ENCODE measurements at regions not wholly inside any gene's neighbourhood (a gene's known extent, or its start where the extent isn't known, plus 50 kb on each side); places are given as distances from the start of the nearest gene placed in this dataset.

GRCh38 chr10:123450956-123451605 is 215.1 kb upstream of the GPR26 start:
- no peak overlapping the region for H3K18ac ChIP-seq (ENCODE audit: insufficient read length, low read depth, low read length)
- H3K27ac Mint-ChIP-seq: no peak overlapping the region

More at GRCh38 chr10:123450956-123451605, 215.1 kb upstream of the GPR26 start:
- Histone ChIP-seq H2BK15ac (ENCODE audit: low read depth, low read length) (no peak overlapping the region), H3K14ac (ENCODE audit: insufficient read depth, low read length) (no peak overlapping the region), H3K9me3 (ENCODE audit: control insufficient read depth, low read depth, low read length) (no peaks in the 10 kb centered on the region), H4K20me1 (ENCODE audit: control insufficient read depth, insufficient read depth, insufficient read length) (no peaks in the 10 kb centered on the region), H3K27ac (ENCODE audit: insufficient read length, low read depth, low read length) (no peak overlapping the region), H3K4ac (ENCODE audit: low read depth, low read length) (no peak overlapping the region), H2AK5ac (ENCODE audit: insufficient read length, low read length) (no peak overlapping the region), H3T11ph (ENCODE audit: low read length) (no peak overlapping the region), H3K23me2 (ENCODE audit: insufficient read length, low read depth, low read length, poor library complexity, severe bottlenecking) (no peaks in the 10 kb centered on the region), H3K79me2 (ENCODE audit: insufficient read depth, low read length) (no peaks in the 10 kb centered on the region), H3K27me3 (ENCODE audit: insufficient read depth, low read length) (no peaks in the 10 kb centered on the region), H3K4me1 (ENCODE audit: insufficient read depth, low read length) (no peaks in the 10 kb centered on the region), H3K23ac (ENCODE audit: insufficient read length, low read depth, low read length) (no peak overlapping the region), H3K56ac (ENCODE audit: insufficient read length, low read depth, low read length) (no peak overlapping the region), H3K9ac (ENCODE audit: extremely low read depth, insufficient read length, low read length) (no peak overlapping the region), H3K4me2 (ENCODE audit: insufficient read depth, insufficient read length, low read length) (no peak overlapping the region), H4K8ac (replicated peaks; ENCODE audit: insufficient read length, low read depth, low read length) (no peak overlapping the region), H2BK12ac (ENCODE audit: insufficient read length, low read depth, low read length) (no peak overlapping the region), H2BK120ac (ENCODE audit: low read depth, low read length, poor library complexity, severe bottlenecking) (no peak overlapping the region), H2AFZ (ENCODE audit: low read length) (no peak overlapping the region), H4K5ac (ENCODE audit: insufficient read length, low read depth, low read length) (no peak overlapping the region), H2BK20ac (ENCODE audit: low read depth, low read length, poor library complexity, severe bottlenecking) (no peak overlapping the region), H3K79me1 (ENCODE audit: insufficient read depth, low read depth, low read length, poor library complexity, severe bottlenecking) (no peaks in the 10 kb centered on the region), H2BK5ac (ENCODE audit: insufficient read length, low read length) (no peak overlapping the region), H4K91ac (ENCODE audit: insufficient read length, low read depth, low read length) (no peak overlapping the region)
- Mint-ChIP-seq H3K4me3 (no peak overlapping the region), H3K4me1 (peaks cover 2 to 5% of the 10 kb centered on the region in 2 experiments; a peak in 3 of 4 replicates), H3K36me3 (ENCODE audit: insufficient read depth in 1 of 3, low read depth in 3 of 3) (no peaks in the 10 kb centered on the region; a peak in 3 of 7 replicates), H3K27me3 (ENCODE audit: low read depth) (peaks cover 2% of the 10 kb centered on the region; the same call in 1 of the 2 replicates), H3K9me3 (no peaks in the 10 kb centered on the region)
- DNase-seq: no peak
- TF ChIP-seq CTCF (conservative IDR thresholded peaks at IDR 0.05): no peak
- WGBS (ENCODE audit: extremely low coverage, insufficient read length, low lambda C conversion rate): no CpG with 5 or more reads among the region's 14 CpGs

All from H9 (cell line).